ENCODE measurements at regions not wholly inside any gene's neighbourhood (a gene's known extent, or its start where the extent isn't known, plus 50 kb on each side); places are given as distances from the start of the nearest gene placed in this dataset.

DNA sequence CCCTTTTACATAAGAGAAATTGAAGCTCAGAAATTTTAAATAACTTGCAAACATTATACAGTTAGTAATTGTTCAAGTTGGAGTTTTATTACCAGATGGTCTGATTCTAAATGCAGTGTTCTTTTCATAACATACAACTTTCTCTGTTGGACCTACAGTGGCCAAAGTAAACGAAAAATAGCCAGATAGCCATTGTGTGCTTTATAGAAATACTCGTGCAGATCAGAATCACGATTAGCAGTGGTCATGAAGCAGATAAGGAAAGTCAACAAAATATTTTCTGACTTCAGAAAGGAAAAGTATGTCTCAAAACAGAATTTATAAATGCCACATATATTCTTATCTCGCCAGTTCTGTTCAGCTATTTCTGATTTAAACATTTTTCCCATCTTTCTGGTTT, 436.9 kb downstream of the CNTN6 start:
- TF ChIP-seq, protein P1, sequence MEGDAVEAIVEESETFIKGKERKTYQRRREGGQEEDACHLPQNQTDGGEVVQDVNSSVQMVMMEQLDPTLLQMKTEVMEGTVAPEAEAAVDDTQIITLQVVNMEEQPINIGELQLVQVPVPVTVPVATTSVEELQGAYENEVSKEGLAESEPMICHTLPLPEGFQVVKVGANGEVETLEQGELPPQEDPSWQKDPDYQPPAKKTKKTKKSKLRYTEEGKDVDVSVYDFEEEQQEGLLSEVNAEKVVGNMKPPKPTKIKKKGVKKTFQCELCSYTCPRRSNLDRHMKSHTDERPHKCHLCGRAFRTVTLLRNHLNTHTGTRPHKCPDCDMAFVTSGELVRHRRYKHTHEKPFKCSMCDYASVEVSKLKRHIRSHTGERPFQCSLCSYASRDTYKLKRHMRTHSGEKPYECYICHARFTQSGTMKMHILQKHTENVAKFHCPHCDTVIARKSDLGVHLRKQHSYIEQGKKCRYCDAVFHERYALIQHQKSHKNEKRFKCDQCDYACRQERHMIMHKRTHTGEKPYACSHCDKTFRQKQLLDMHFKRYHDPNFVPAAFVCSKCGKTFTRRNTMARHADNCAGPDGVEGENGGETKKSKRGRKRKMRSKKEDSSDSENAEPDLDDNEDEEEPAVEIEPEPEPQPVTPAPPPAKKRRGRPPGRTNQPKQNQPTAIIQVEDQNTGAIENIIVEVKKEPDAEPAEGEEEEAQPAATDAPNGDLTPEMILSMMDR (IDR thresholded peaks at IDR 0.05): no peak
- Mint-ChIP-seq H3K36me3 (ENCODE audit: low read depth) (no peaks in the 10 kb centered on the region), H3K27ac (ENCODE audit: unreplicated experiment) (no peak overlapping the region), H3K9me3 (ENCODE audit: low read depth) (peaks cover 4% of the 10 kb centered on the region), H3K27me3 (ENCODE audit: low read depth) (no peaks in the 10 kb centered on the region), H3K4me3 (ENCODE audit: unreplicated experiment) (no peak overlapping the region), H3K4me1 (ENCODE audit: low read depth) (peaks cover 7% of the 10 kb centered on the region)
- DNase-seq (ENCODE audit: low spot score): no peak

DNA sequence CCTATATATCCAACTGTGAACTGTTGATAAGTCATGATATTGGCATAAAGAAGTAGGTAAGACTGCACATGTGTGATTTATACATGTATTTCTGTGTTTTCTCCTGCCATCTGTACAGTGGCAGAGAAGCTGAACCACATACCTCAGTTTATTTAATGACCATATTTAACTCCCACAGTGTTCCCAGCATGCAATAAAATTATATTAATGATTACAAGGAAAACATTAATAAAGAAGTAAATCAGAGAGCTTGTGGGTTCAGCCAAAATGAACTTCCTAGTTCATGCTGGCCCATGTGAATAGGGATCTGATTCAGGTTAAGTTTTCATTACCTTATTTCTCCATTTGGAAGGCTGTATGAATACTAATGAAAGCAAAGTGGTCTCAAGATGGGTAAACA, 439.2 kb downstream of the CNTN6 start:
- no peak for DNase-seq (ENCODE audit: low spot score)
- Mint-ChIP-seq H3K9me3 (ENCODE audit: low read depth) (peaks cover 9% of the 10 kb centered on the region), H3K4me3 (ENCODE audit: unreplicated experiment) (no peak overlapping the region), H3K27ac (ENCODE audit: unreplicated experiment) (no peak overlapping the region), H3K4me1 (ENCODE audit: low read depth) (peaks cover 7% of the 10 kb centered on the region), H3K36me3 (ENCODE audit: low read depth) (no peaks in the 10 kb centered on the region), H3K27me3 (ENCODE audit: low read depth) (no peaks in the 10 kb centered on the region)
- TF ChIP-seq, protein P1 (IDR thresholded peaks at IDR 0.05): no peak

DNA sequence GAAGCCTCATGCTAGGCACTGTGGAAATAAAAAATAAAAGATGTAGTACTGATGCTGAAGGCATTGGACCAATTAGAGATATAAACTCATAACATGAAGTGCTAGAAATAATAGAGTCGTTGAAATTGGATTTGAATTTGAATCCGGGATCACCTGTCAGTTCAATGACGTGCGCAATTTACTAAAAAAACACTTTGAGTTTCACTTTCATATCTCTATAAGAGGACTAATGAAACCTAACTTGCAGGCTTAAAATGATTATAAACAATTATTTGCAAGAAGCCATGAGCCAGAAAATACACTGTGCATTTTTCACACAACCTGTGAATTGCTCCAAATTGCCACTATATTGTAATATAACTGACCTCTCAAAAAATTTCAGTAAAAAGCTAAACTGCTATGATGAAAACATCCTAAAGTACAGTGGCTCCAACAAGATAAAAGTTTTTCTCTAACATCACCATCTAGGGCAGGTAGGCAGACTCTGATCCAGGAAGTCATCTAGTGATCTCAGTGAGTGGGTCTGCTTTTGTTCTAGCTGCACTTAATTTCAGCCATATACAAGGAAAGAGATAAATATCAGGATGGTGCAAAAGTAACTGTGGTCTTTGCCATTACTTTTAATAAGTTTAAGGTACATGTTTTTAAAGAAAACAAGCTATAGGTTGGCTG, 440.2 kb downstream of the CNTN6 start:
- H3K9me3 Mint-ChIP-seq (ENCODE audit: low read depth): peaks cover 11% of the 10 kb centered on the region
- DNase-seq (ENCODE audit: low spot score): no peak
- no peaks in the 10 kb centered on the region for H3K27me3 Mint-ChIP-seq (ENCODE audit: low read depth)
- H3K4me1 Mint-ChIP-seq (ENCODE audit: low read depth): peaks cover 7% of the 10 kb centered on the region
- TF ChIP-seq, protein P1 (IDR thresholded peaks at IDR 0.05): no peak
- H3K4me3 Mint-ChIP-seq (ENCODE audit: unreplicated experiment): no peak overlapping the region
- no peaks in the 10 kb centered on the region for H3K36me3 Mint-ChIP-seq (ENCODE audit: low read depth)
- H3K27ac Mint-ChIP-seq (ENCODE audit: unreplicated experiment): no peak overlapping the region

DNA sequence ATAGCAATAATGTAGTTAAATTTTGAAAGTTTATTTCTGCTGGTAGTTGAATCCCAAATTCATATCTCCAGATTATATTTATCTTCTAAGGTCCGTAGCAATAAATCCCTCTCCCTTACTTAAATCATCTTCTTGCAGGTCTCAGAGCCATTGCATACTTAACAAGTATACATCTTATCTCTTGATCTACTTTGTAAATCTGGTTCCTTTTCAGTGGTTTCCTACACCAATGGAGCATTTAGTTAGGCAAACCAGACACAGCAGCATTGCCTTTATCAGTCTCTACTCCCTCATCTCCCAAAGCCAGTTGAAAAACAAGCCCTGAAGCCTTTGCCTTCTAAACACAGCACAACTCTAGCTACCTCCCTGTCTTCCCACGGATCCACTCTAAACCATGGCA, 440.9 kb downstream of the CNTN6 start:
- TF ChIP-seq, protein P1 (IDR thresholded peaks at IDR 0.05): no peak
- Mint-ChIP-seq H3K36me3 (ENCODE audit: low read depth) (no peaks in the 10 kb centered on the region), H3K9me3 (ENCODE audit: low read depth) (peaks cover 10% of the 10 kb centered on the region), H3K27me3 (ENCODE audit: low read depth) (no peaks in the 10 kb centered on the region), H3K4me3 (ENCODE audit: unreplicated experiment) (no peak overlapping the region), H3K27ac (ENCODE audit: unreplicated experiment) (no peak overlapping the region), H3K4me1 (ENCODE audit: low read depth) (peaks cover 7% of the 10 kb centered on the region)
- DNase-seq (ENCODE audit: low spot score): no peak

DNA sequence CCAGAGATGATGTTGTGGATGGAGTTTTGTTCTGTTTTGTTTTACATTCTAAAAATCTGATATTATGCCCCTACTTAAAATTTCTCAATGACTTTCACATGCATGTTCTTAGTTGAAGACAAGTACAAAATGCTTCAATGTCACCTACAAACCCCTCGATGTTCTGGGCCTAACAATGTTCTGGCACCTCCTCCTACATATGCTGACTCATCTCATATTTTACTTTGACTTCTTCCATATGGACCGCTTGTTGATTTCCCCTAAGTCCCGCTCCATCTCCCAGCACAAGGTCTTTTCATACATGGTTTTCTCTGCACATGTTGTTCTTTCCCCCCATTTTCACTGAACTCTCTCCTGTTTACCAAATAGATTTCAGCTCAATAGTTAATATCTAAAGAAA, 441.4 kb downstream of the CNTN6 start:
- H3K4me1 Mint-ChIP-seq (ENCODE audit: low read depth): peaks cover 7% of the 10 kb centered on the region
- no peak overlapping the region for H3K27ac Mint-ChIP-seq (ENCODE audit: unreplicated experiment)
- H3K27me3 Mint-ChIP-seq (ENCODE audit: low read depth): no peaks in the 10 kb centered on the region
- no peaks in the 10 kb centered on the region for H3K36me3 Mint-ChIP-seq (ENCODE audit: low read depth)
- H3K9me3 Mint-ChIP-seq (ENCODE audit: low read depth): peaks cover 14% of the 10 kb centered on the region
- no peak overlapping the region for H3K4me3 Mint-ChIP-seq (ENCODE audit: unreplicated experiment)
- no peak for DNase-seq (ENCODE audit: low spot score)
- TF ChIP-seq, protein P1 (IDR thresholded peaks at IDR 0.05): no peak
